Activated naive CD8-positive, alpha-beta T cell (primary cell): ENCODE measurements at regions not wholly inside any gene's neighbourhood (a gene's known extent, or its start where the extent isn't known, plus 50 kb on each side); places are given as distances from the start of the nearest gene placed in this dataset.
"Not testable (repeated sequence)": the region's sequence is repeated elsewhere in the genome, so short reads cannot be mapped to it uniquely, and the experiment has no call there.

ENCODE experiments used
- H3K27ac Mint-ChIP-seq: one replicate; pipeline ENCODE4 v1.8.0; 2021; ENCODE audit warnings: mixed read lengths
- H3K27me3 Mint-ChIP-seq: one replicate; pipeline ENCODE4 v1.8.0; 2021; ENCODE audit warnings: mixed read lengths
- H3K36me3 Mint-ChIP-seq: one replicate; pipeline ENCODE4 v1.8.0; 2021; ENCODE audit warnings: mixed read lengths
- H3K4me1 Mint-ChIP-seq: one replicate; pipeline ENCODE4 v1.8.0; 2021; ENCODE audit warnings: low read depth, mixed read lengths
- H3K4me3 Mint-ChIP-seq: one replicate; pipeline ENCODE4 v1.8.0; 2021; ENCODE audit warnings: mild to moderate bottlenecking, mixed read lengths
- H3K9me3 Mint-ChIP-seq: one replicate; pipeline ENCODE4 v1.8.0; 2021; ENCODE audit warnings: low read depth, mixed read lengths

DNA sequence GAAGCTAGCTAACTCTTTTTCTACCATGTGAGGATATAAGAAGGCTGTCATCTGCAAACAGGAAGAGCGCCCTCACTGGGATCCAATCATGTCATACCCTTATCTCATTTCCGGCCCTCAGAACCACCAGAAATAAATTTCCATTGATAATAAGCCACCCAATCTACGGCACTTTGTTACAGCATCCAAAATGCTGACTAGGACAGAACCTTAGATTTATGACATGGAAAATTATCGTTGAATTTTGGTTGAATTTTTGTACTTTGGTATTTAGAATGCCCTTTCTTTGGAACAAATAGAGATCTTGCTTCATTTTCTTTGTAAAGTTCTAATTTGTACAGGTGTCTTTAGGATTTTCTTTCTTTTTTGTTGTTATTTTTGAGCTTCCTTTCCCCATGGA lies 53.3 kb upstream of the CYLC2 start:
- H3K36me3 Mint-ChIP-seq = no peaks in the 10 kb centered on the region
- H3K27ac Mint-ChIP-seq = no peak overlapping the region
- no peak overlapping the region for H3K4me3 Mint-ChIP-seq
- H3K9me3 Mint-ChIP-seq = no peaks in the 10 kb centered on the region
- H3K27me3 Mint-ChIP-seq = no peaks in the 10 kb centered on the region
- H3K4me1 Mint-ChIP-seq = no peaks in the 10 kb centered on the region

DNA sequence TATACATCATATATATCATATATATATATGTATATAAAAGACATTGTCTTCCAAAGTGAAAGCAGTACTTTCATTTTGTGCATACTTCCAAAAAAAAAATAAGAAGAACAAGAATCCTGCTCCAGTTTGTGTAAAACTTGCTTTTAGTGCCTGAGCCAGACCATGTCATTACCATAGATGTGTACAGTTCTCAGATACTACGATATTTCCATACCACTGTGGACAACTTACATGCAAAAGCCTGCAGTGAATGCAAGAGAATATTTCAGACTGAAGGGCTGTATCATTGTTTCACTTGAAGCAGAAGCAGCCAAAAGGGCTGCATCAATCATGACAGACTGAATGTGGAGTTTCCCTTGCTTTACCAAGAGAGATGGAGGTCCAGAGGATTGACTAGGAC lies 72.6 kb upstream of the CYLC2 start:
- H3K27me3 Mint-ChIP-seq = no peaks in the 10 kb centered on the region
- H3K4me1 Mint-ChIP-seq = no peaks in the 10 kb centered on the region
- H3K4me3 Mint-ChIP-seq = no peak overlapping the region
- H3K36me3 Mint-ChIP-seq = no peaks in the 10 kb centered on the region
- no peak overlapping the region for H3K27ac Mint-ChIP-seq
- peaks cover 5% of the 10 kb centered on the region for H3K9me3 Mint-ChIP-seq

DNA sequence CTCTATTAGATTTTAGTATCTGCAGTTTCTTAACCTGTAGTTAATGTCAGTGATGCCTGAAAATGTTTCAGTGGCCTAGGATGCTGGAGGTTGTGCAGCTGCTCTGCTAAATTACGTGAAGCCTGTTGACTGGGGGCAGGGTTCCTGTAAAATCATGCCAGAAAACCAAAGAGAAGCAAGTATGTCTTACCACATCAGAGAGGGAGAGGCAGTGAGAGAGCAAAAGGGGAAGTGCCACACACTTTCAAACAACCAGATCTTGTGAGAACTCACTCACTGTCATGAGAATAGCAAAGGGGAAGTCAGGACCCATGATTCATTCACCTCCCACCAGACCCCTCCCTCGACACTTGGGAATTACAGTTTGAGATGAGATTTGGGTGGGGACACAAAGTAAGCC lies 83.9 kb upstream of the CYLC2 start:
- no peaks in the 10 kb centered on the region for H3K36me3 Mint-ChIP-seq

DNA sequence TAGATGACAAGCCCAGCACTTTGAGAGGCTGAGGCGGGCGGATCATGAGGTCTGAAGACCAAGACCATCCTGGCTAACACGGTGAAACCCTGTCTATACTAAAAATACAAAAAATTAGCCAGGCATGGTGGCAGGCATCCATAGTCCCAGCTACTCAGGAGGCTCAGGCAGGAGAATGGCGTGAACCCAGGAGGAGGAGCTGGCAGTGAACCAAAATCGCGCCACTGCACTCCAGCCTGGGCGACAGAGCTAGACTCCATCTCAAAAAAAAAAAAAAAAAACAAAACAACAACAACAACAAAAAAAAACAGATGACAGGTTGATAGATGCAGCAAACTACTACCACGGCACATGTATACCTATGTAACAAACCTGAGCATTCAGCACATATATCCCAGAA lies 89.3 kb upstream of the CYLC2 start:
- not testable (repeated sequence) for H3K27ac Mint-ChIP-seq, H3K36me3 Mint-ChIP-seq, H3K27me3 Mint-ChIP-seq, H3K4me1 Mint-ChIP-seq, H3K4me3 Mint-ChIP-seq
- peaks cover 21% of the 10 kb centered on the region for H3K9me3 Mint-ChIP-seq

More for the DNA sequence above, 83.9 kb upstream of the CYLC2 start:
- Mint-ChIP-seq H3K27ac (no peak overlapping the region), H3K9me3 (peaks cover 7% of the 10 kb centered on the region), H3K4me1 (no peaks in the 10 kb centered on the region), H3K27me3 (no peaks in the 10 kb centered on the region), H3K4me3 (no peak overlapping the region)

DNA sequence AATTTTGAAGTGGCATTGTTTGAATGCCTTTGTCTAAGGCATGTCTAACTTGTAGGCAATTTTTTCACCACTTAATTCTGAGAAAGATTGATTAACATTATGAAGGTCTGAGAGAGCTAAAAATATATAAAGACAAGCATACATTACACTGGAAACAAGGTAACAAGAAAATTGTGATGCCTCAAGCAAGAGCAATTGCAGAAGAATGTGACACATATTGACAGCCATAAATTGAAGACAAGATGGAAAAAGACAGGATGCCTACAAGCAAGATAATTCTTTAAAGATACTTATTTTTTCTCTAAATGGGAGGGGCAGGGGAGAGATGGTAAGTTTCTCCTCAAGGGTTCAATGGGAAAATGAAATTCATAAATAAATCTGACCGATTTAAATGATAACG lies 103.1 kb upstream of the CYLC2 start:
- H3K27ac Mint-ChIP-seq = no peak overlapping the region

DNA sequence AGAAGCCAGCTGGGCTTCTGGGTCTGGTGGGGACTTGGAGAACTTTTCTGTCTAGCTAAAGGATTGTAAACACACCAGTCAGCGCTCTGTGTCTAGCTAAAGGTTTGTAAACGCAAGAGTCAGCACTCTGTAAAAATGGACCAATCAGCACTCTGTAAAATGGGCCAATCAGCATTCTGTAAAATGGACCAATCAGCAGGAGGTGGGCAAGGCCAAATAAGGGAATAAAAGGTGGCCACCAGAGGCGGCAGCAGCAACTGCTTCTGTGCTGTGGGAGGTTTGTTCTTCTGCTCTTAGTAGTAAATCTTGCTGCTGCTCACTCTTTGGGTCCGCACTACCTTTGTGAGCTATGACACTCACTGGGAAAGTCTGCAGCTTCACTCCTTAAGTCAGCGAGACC lies 106.4 kb upstream of the CYLC2 start:
- not testable (repeated sequence) for H3K4me1 Mint-ChIP-seq, H3K9me3 Mint-ChIP-seq, H3K4me3 Mint-ChIP-seq, H3K27me3 Mint-ChIP-seq, H3K27ac Mint-ChIP-seq, H3K36me3 Mint-ChIP-seq

More for the DNA sequence above, 103.1 kb upstream of the CYLC2 start:
- H3K27me3 Mint-ChIP-seq = no peaks in the 10 kb centered on the region
- no peaks in the 10 kb centered on the region for H3K9me3 Mint-ChIP-seq
- H3K36me3 Mint-ChIP-seq = no peaks in the 10 kb centered on the region
- no peaks in the 10 kb centered on the region for H3K4me1 Mint-ChIP-seq
- no peak overlapping the region for H3K4me3 Mint-ChIP-seq

DNA sequence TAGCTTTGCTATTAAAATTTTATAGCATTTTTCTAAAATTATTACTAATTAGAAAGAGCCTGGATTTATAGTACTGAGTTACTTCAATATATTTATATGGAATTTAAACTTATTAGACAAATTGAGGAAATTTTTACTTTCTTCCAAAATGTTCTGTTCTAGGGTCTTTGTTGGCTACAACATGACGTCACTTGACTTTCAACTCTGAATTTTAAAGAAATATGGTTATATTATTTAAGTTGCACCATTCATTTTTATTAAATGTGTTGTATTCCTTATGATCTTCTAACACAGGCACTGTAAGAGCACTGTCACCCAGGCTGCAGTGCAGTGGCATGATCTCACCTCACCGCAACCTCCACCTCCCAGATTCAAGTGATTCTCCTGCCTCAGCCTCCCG lies 119.4 kb upstream of the CYLC2 start:
- Mint-ChIP-seq H3K36me3 (no peaks in the 10 kb centered on the region), H3K27me3 (no peaks in the 10 kb centered on the region), H3K4me1 (no peaks in the 10 kb centered on the region), H3K27ac (no peak overlapping the region), H3K9me3 (peaks cover 2% of the 10 kb centered on the region), H3K4me3 (no peak overlapping the region)

DNA sequence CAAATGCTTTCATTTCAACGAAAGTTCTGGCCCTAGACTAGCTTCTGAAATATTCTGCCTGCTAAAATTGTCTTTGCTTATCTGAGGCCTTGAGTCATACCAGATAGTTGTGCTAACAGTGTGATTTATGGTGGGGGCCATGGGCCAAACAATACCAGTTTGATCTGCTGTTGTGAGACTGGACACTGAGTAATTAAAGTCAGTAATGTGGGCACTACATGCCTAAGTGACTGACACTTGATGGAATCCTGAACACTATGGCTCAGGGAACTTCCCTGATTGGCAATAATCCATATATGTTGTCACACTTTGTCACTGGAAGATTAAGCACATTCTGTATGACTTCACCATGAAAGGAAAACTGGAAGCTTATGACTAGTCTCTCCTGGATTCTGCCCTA lies 127.6 kb upstream of the CYLC2 start:
- H3K27me3 Mint-ChIP-seq = no peaks in the 10 kb centered on the region
- H3K4me1 Mint-ChIP-seq = no peaks in the 10 kb centered on the region
- H3K4me3 Mint-ChIP-seq = no peak overlapping the region
- peaks cover 4% of the 10 kb centered on the region for H3K9me3 Mint-ChIP-seq
- no peak overlapping the region for H3K27ac Mint-ChIP-seq
- no peaks in the 10 kb centered on the region for H3K36me3 Mint-ChIP-seq

DNA sequence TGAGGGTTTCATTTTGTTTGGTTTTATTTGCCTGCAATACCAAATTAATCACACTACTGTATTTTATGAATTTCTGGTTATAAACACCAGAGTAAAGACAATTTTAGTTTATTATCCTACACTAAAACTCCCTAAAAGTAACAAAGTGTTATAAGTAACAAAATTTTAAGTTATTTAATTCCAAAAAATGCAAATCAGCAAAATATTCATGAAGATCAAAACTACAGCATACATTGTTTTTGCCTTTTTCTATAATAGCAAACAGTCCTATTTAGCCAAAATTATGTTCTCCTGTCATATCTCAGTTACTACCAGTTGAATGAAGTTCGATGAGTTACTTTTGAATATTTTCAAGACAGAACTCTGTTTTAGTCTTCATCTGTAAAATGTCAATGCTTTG lies 132.7 kb upstream of the CYLC2 start:
- H3K27me3 Mint-ChIP-seq = no peaks in the 10 kb centered on the region
- no peaks in the 10 kb centered on the region for H3K4me1 Mint-ChIP-seq
- H3K27ac Mint-ChIP-seq = no peak overlapping the region
- H3K4me3 Mint-ChIP-seq = no peak overlapping the region
- no peaks in the 10 kb centered on the region for H3K36me3 Mint-ChIP-seq
- peaks cover 7% of the 10 kb centered on the region for H3K9me3 Mint-ChIP-seq

DNA sequence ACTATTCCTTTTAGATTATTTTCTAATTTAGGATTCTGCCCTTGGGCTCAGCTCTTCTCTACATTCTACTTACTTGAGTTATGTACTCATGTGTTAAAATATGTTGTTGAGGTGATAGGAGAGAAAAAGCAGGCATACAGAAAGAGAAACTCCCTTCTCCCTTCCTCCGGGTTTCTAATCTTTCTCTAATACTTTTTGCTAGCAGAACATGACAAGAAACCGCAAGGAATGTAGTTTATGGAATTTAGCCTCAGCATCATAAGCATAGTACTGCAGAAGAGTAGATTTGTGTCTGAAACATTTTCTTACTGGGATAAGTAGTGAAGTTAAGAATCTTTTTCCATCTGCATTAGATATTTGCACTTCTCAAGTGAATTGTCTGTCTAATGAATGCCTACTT lies 139.5 kb upstream of the CYLC2 start:
- Mint-ChIP-seq H3K9me3 (peaks cover 12% of the 10 kb centered on the region), H3K27ac (no peak overlapping the region), H3K4me1 (no peaks in the 10 kb centered on the region), H3K27me3 (no peaks in the 10 kb centered on the region), H3K36me3 (no peaks in the 10 kb centered on the region), H3K4me3 (no peak overlapping the region)

DNA sequence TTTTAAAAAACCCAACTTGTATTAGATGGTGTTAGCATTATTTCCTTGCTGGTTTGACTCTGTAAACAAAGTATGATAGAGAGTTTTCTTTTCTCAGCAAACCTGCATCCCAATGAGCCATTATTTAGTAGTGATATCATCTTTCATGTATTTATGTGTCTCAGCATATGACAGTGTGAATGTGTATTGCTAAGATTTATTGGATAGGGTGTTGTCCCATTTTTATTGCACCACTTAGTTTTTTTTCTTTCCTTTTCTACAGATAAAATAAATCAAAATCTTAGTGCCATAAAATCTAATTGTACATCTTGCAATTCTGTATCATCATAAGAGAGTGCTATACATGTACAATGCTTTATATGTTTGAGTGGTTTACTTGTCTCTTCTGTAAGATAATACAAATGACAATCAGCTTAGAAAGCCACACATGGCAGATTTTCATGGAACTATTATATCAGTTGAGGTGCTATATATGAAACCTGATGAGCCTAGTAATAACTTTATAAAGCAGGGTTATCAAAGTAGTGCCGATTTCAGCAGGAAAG lies 149.2 kb upstream of the CYLC2 start:
- H3K4me3 Mint-ChIP-seq = no peak overlapping the region
- H3K4me1 Mint-ChIP-seq = no peaks in the 10 kb centered on the region
- no peaks in the 10 kb centered on the region for H3K36me3 Mint-ChIP-seq
- H3K9me3 Mint-ChIP-seq = peaks cover 4% of the 10 kb centered on the region
- no peaks in the 10 kb centered on the region for H3K27me3 Mint-ChIP-seq
- H3K27ac Mint-ChIP-seq = no peak overlapping the region

DNA sequence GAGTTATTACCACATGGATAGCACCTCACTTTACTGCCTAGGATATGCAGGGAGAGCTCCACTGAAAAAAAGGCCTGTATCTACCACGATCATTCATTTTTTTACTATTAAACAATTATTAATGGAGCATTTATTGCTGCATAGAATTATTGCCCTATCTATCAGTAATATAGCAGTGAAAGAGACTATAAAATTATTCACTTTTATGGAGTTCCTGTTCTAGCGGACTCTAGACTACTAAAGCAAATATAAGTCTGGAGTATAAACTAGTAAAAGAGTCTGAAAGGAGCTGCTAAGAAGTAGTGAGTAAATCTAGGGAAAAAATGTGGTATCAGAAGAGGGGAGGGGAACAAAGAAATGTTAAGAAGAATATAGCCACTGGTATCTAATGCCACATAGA lies 150.4 kb upstream of the CYLC2 start:
- Mint-ChIP-seq H3K4me1 (no peaks in the 10 kb centered on the region), H3K36me3 (no peaks in the 10 kb centered on the region), H3K4me3 (no peak overlapping the region), H3K27ac (no peak overlapping the region), H3K27me3 (no peaks in the 10 kb centered on the region), H3K9me3 (no peaks in the 10 kb centered on the region)

DNA sequence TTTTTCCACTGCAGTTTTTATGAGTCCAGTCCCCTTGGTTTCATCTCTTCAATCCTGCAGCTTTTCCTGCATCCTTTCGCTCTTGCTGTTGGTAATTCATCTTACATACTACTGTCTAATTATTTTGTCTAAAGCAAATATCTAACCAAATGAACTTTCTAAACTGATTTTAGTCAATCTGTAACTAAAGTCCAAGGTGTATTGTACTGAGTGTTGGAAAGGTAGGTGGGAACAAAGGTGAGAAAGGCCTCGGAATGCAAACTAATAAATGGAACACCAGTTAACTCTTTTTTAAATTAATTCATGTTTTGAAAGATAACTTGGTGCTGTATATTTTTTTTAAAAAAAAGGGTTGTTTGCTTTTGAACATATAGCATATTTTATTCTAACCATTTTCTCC lies 152.7 kb upstream of the CYLC2 start:
- Mint-ChIP-seq H3K4me1 (no peaks in the 10 kb centered on the region), H3K27me3 (no peaks in the 10 kb centered on the region), H3K9me3 (no peaks in the 10 kb centered on the region), H3K36me3 (no peaks in the 10 kb centered on the region), H3K4me3 (no peak overlapping the region), H3K27ac (no peak overlapping the region)

DNA sequence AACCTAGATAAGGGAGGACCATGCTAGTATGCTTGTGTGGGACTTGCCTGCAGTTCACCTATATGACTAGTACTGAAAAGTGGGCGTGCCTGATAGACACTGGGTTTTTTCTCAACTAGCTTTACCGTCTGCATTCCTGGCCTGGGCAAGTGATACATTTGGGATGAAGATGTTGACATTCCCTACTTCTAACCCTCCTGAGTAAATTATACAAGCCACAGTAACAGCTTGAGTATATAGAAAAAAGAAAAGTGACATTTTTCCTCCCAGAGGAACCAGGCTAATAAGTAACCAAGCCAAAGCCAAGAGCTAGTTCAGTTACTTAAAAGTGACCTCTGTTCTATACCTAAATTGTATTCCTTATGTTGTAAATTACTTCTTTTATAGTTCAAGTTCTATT lies 153.8 kb upstream of the CYLC2 start:
- no peaks in the 10 kb centered on the region for H3K4me1 Mint-ChIP-seq
- no peaks in the 10 kb centered on the region for H3K36me3 Mint-ChIP-seq
- H3K9me3 Mint-ChIP-seq = no peaks in the 10 kb centered on the region
- no peaks in the 10 kb centered on the region for H3K27me3 Mint-ChIP-seq
- H3K4me3 Mint-ChIP-seq = no peak overlapping the region
- H3K27ac Mint-ChIP-seq = no peak overlapping the region

DNA sequence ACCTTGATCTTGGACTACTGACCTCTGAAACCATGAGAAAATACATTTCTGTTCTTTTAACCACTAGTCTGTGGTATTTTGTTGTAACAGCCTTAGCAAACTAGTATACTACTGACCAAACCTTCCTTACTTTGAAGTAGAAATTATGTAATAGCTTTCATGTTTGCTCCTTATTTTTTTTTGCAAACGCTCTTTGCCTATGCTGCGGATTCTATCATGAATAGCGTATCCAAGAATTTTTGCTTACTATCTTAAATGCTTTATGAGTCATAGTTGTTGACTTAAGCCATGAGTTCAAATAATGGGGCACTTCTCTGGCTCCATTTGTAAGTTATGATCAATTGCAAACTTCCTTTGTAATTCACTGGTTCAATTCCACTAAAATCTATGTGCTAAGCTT lies 154.8 kb upstream of the CYLC2 start:
- H3K4me3 Mint-ChIP-seq = no peak overlapping the region
- no peaks in the 10 kb centered on the region for H3K9me3 Mint-ChIP-seq
- no peaks in the 10 kb centered on the region for H3K36me3 Mint-ChIP-seq
- H3K27ac Mint-ChIP-seq = no peak overlapping the region
- no peaks in the 10 kb centered on the region for H3K4me1 Mint-ChIP-seq
- H3K27me3 Mint-ChIP-seq = no peaks in the 10 kb centered on the region

DNA sequence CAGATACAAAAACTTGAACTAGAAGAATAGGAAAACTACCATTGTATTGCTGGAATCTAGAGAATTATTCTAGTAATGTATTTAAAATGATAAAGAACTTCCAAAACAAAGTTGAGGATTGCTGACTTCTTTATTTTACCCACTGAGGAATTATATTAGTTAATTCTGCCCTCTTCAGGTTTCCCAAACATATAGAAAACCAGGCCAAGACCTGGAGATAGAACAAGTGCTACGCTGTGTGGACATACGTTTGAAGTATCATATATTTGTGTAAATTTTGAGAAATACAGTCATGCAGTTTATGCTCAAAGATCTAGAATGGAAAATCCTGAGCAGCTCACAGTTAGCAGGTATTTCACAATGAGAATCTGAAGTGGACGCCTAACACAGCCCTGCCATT lies 162.3 kb upstream of the CYLC2 start:
- H3K4me3 Mint-ChIP-seq = no peak overlapping the region
- no peaks in the 10 kb centered on the region for H3K9me3 Mint-ChIP-seq
- no peaks in the 10 kb centered on the region for H3K4me1 Mint-ChIP-seq
- no peaks in the 10 kb centered on the region for H3K27me3 Mint-ChIP-seq
- H3K27ac Mint-ChIP-seq = no peak overlapping the region
- no peaks in the 10 kb centered on the region for H3K36me3 Mint-ChIP-seq

DNA sequence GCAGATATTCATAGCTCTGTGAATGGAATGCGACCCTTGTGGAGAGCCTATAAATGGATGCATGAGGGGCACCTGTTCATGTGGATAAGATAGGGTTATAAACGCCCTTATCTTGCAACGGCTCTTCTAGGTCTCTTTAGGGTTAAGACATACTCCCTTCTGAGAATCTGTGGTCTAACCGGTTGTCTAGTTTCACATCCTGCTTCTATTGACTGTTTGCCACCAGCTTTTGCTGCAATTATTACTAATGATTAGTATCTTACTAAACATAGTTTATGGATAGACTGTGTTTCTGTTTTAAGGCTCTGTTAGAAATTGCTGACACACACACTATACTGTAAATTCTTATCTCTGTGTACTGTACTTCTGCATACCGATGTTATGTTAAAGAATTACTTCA lies 198.9 kb upstream of the CYLC2 start:
- Mint-ChIP-seq H3K4me1 (no peaks in the 10 kb centered on the region), H3K4me3 (no peak overlapping the region), H3K27ac (no peak overlapping the region), H3K36me3 (no peaks in the 10 kb centered on the region), H3K27me3 (no peaks in the 10 kb centered on the region), H3K9me3 (peaks cover 13% of the 10 kb centered on the region)
